Lower leg skin (tissue), 4 donors: ENCODE measurements at regions not wholly inside any gene's neighbourhood (a gene's known extent, or its start where the extent isn't known, plus 50 kb on each side); places are given as distances from the start of the nearest gene placed in this dataset.

Experiments used
- DNase-seq, 2 donors: peaks; one replicate each; pipeline ENCODE4 v3.0.0-alpha.2; 2019; ENCODE audit warnings: low spot score in 2 of 2
- H3K4me3 ChIP-seq: fragments of 200-600 bp; sonication (generic); 2 replicates; pipeline ENCODE4 v1.5.1; 2017; ENCODE audit warnings: mild to moderate bottlenecking, low read depth; ENCODE audit not compliant: poor library complexity, severe bottlenecking
- CTCF ChIP-seq, 3 donors: fragments of 450-650 bp; IDR thresholded peaks; one replicate each; pipeline ENCODE4 v1.5.1; 2016; ENCODE audit warnings: antibody characterized with exemption in 3 of 3, mild to moderate bottlenecking in 3 of 3, moderate library complexity in 2 of 3
- POLR2A ChIP-seq, 2 donors: fragments of 450-650 bp; IDR thresholded peaks; one replicate each; pipeline ENCODE4 v1.6.1; 2016 to 2017; ENCODE audit warnings: antibody characterized with exemption in 2 of 2, mild to moderate bottlenecking in 1 of 2, moderate library complexity in 1 of 2
- WGBS, 2 donors: methylation state at CpG; one replicate each; pipeline ENCODE4 v1.1.5; 2018; 5-methylcytosine and 5-hydroxymethylcytosine counted together
- intact Hi-C: fragments of 100-400 bp; cut with DNase I; formaldehyde crosslinking; loops from one replicate; pipeline ENCODE4 v1.15.0; 2023; ENCODE audit warnings: low total_unique reads

- intact Hi-C loops = no loop called here
- TF ChIP-seq POLR2A (IDR thresholded peaks at IDR 0.05) = no peak
- no peak for TF ChIP-seq CTCF (IDR thresholded peaks at IDR 0.05)
- H3K4me3 ChIP-seq = no peak overlapping the region
- 97 to 98% methylated on average over 2 of the region's 2 CpGs for WGBS, 2 donors
- DNase-seq = no peak
Observed at GRCh38 chr15:67991706-67992105, 62.4 kb upstream of the PIAS1 start.

GRCh38 chr15:67992411-67992810, 61.7 kb upstream of the PIAS1 start:
- no peak for TF ChIP-seq POLR2A (IDR thresholded peaks at IDR 0.05)
- no peak for TF ChIP-seq CTCF (IDR thresholded peaks at IDR 0.05)
- no peak for DNase-seq
- intact Hi-C loops = no loop called here
- no peak overlapping the region for H3K4me3 ChIP-seq
- WGBS, 2 donors = 94 to 95% methylated on average over 5 of the region's 5 CpGs

- WGBS, 2 donors = 97 to 100% methylated on average over 2 of the region's 2 CpGs
- no peak overlapping the region for H3K4me3 ChIP-seq
- TF ChIP-seq CTCF (IDR thresholded peaks at IDR 0.05) = no peak
- TF ChIP-seq POLR2A (IDR thresholded peaks at IDR 0.05) = no peak
- no peak for DNase-seq
- intact Hi-C loops = no loop called here
Observed at GRCh38 chr15:67992834-67993233, 61.3 kb upstream of the PIAS1 start.

GRCh38 chr15:67997996-67998395, 56.1 kb upstream of the PIAS1 start:
- H3K4me3 ChIP-seq = no peak overlapping the region
- peak in 1 of 2 donors; percentile 10 for DNase-seq
- WGBS, 2 donors = 95 to 100% methylated on average over 1 of the region's 1 CpG
- TF ChIP-seq CTCF (IDR thresholded peaks at IDR 0.05) = no peak
- TF ChIP-seq POLR2A (IDR thresholded peaks at IDR 0.05) = no peak
- intact Hi-C loops = no loop called here

- H3K4me3 ChIP-seq = no peak overlapping the region
- intact Hi-C loops = no loop called here
- DNase-seq = peak in 1 of 2 donors; percentile 50
- WGBS, 2 donors = 44 to 46% methylated on average over 6 of the region's 6 CpGs
- TF ChIP-seq POLR2A (IDR thresholded peaks at IDR 0.05) = no peak
Observed at GRCh38 chr15:67998599-67999133, 55.4 kb upstream of the PIAS1 start.

GRCh38 chr15:67999320-68000100, 54.6 kb upstream of the PIAS1 start:
- DNase-seq = peak in 1 of 2 donors; percentile 37
- WGBS, 2 donors = 38 to 53% methylated on average over 3 of the region's 3 CpGs
- intact Hi-C loops = no loop called here
- no peak for TF ChIP-seq CTCF (IDR thresholded peaks at IDR 0.05)
- no peak for TF ChIP-seq POLR2A (IDR thresholded peaks at IDR 0.05)
- H3K4me3 ChIP-seq = no peak overlapping the region
